ENCODE measurements at regions not wholly inside any gene's neighbourhood (a gene's known extent, or its start where the extent isn't known, plus 50 kb on each side); places are given as distances from the start of the nearest gene placed in this dataset.

- Histone ChIP-seq H4K8ac (ENCODE audit: extremely low read depth, insufficient read depth, low read length) (no peak overlapping the region), H2BK12ac (ENCODE audit: low read depth, low read length) (no peak overlapping the region), H3K23ac (ENCODE audit: insufficient read length) (no peak overlapping the region), H3K4me2 (ENCODE audit: insufficient read depth in 1 of 2, low read depth in 2 of 2, low read length in 2 of 2) (no peak overlapping the region), H2AFZ (ENCODE audit: low read length) (no peak overlapping the region), H3K18ac (ENCODE audit: extremely low read depth, low read length) (no peak overlapping the region), H4K91ac (replicated peaks; ENCODE audit: insufficient read length, low read length) (no peak overlapping the region), H3K27ac (ENCODE audit: low read depth, low read length) (no peak overlapping the region), H2BK5ac (ENCODE audit: low read depth, low read length) (no peak overlapping the region), H3K4ac (replicated peaks; ENCODE audit: insufficient read length, low read depth, low read length) (no peak overlapping the region), H2BK120ac (replicated peaks; ENCODE audit: low read depth, low read length) (no peak overlapping the region), H3K23me2 (ENCODE audit: low read depth, low read length) (no peaks in the 10 kb centered on the region), H3K27me3 (replicated peaks in 1 of 4; ENCODE audit: control insufficient read depth in 3 of 4, extremely low read depth in 1 of 4, insufficient read depth in 3 of 4, low read length in 3 of 4) (peaks cover 6 to 28% (median 15%) of the 10 kb centered on the region in 4 experiments), H4K5ac (ENCODE audit: insufficient read length, low read depth, low read length) (no peak overlapping the region), H3K79me2 (ENCODE audit: control insufficient read depth in 1 of 2, insufficient read depth in 2 of 2, low read length in 2 of 2) (no peaks in the 10 kb centered on the region), H3K4me1 (replicated peaks in 1 of 4; ENCODE audit: control insufficient read depth in 3 of 4, insufficient read depth in 4 of 4, low read length in 3 of 4) (no peaks in the 10 kb centered on the region), H3K9ac (replicated peaks in 1 of 4; ENCODE audit: extremely low read depth in 1 of 4, low read depth in 3 of 4, low read length in 3 of 4) (no peak overlapping the region), H2AK5ac (ENCODE audit: low read depth, low read length) (no peak overlapping the region), H3K56ac (replicated peaks; ENCODE audit: insufficient read length, low read depth, low read length) (no peak overlapping the region), H3K9me3 (ENCODE audit: insufficient read depth in 2 of 2, low read depth in 1 of 2, low read length in 1 of 2) (peaks cover 10 to 13% of the 10 kb centered on the region in 2 experiments; a peak in 2 of 4 replicates), H2BK15ac (ENCODE audit: low read length) (no peak overlapping the region), H3K4me3 (ENCODE audit: extremely low read depth in 1 of 4, insufficient read depth in 2 of 4, low read depth in 3 of 4, low read length in 4 of 4) (no peak overlapping the region), H3K79me1 (ENCODE audit: low read depth, low read length) (no peaks in the 10 kb centered on the region), H3K14ac (ENCODE audit: insufficient read length) (no peak overlapping the region), H3K36me3 (ENCODE audit: control insufficient read depth in 2 of 4, insufficient read depth in 4 of 4, low read length in 3 of 4) (no peaks in the 10 kb centered on the region), H2BK20ac (ENCODE audit: low read length) (no peak overlapping the region), H4K20me1 (replicated peaks in 1 of 2; ENCODE audit: control insufficient read depth in 1 of 2, insufficient read depth in 2 of 2, low read length in 2 of 2) (no peaks in the 10 kb centered on the region)
- DNase-seq (ENCODE audit: low read depth in 1 of 2, low spot score in 2 of 2) (no peak), FAIRE-seq (no peak)
- ChIA-PET POLR2A (ENCODE audit: partially characterized antibody) (no interaction called here), CTCF (ENCODE audit: partially characterized antibody) (no interaction called here)
- 88% methylated on average over 4 of the region's 4 CpGs; no CpG with 5 or more reads in 1 of the 2 experiments for WGBS, 2 experiments (ENCODE audit: extremely low coverage in 1 of 2, insufficient coverage in 1 of 2, insufficient read length in 1 of 2, insufficient replicate concordance in 2 of 2, low coverage in 1 of 2, low lambda C conversion rate in 2 of 2, missing lambda C conversion rate in 1 of 2)
- TF ChIP-seq TCF12 (IDR thresholded peaks at IDR 0.05; ENCODE audit: low read depth, low read length), result no peak
- no peak for TF ChIP-seq RBBP5 (IDR thresholded peaks at IDR 0.05; ENCODE audit: borderline replicate concordance, low read depth, low read length)
- TF ChIP-seq RNF2 (IDR thresholded peaks at IDR 0.05; ENCODE audit: borderline replicate concordance, low read depth, low read length, missing control alignments, poor library complexity, severe bottlenecking), result no peak
- TF ChIP-seq SP2 (IDR thresholded peaks at IDR 0.05; ENCODE audit: low read length), result no peak
- TF ChIP-seq POLR2A (IDR thresholded peaks at IDR 0.05; ENCODE audit: control extremely low read depth in 1 of 2, low read depth in 2 of 2, low read length in 2 of 2), result no peak
- TF ChIP-seq CREB1 (IDR thresholded peaks at IDR 0.05), result no peak
- TF ChIP-seq KDM1A (IDR thresholded peaks at IDR 0.05; ENCODE audit: borderline replicate concordance, low read length), result no peak
- no peak for TF ChIP-seq POLR2AphosphoS5 (IDR thresholded peaks at IDR 0.05; ENCODE audit: low read depth, low read length)
- TF ChIP-seq KDM4A (IDR thresholded peaks at IDR 0.05; ENCODE audit: low read depth, low read length, severe bottlenecking), result no peak
- TF ChIP-seq GTF2F1 (IDR thresholded peaks at IDR 0.05; ENCODE audit: borderline replicate concordance, low read depth, low read length), result no peak
- no peak for TF ChIP-seq TAF7 (optimal IDR thresholded peaks at IDR 0.05; ENCODE audit: borderline replicate concordance, low read depth, low read length)
- TF ChIP-seq ZNF274 (IDR thresholded peaks at IDR 0.05; ENCODE audit: borderline replicate concordance, extremely low read depth, low read length), result no peak
- no peak for TF ChIP-seq RXRA (IDR thresholded peaks at IDR 0.05; ENCODE audit: insufficient read depth, low read depth, low read length)
- no peak for TF ChIP-seq BCL11A (IDR thresholded peaks at IDR 0.05; ENCODE audit: low read depth in 2 of 2, low read length in 2 of 2)
- no peak for TF ChIP-seq TAF1 (IDR thresholded peaks at IDR 0.05; ENCODE audit: low read depth, low read length)
Measured at GRCh38 chr2:13682540-13683272, 949.8 kb upstream of the LRATD1 start.

Data from H1 (cell line).